ENCODE measurements at regions not wholly inside any gene's neighbourhood (a gene's known extent, or its start where the extent isn't known, plus 50 kb on each side); places are given as distances from the start of the nearest gene placed in this dataset.

DNA sequence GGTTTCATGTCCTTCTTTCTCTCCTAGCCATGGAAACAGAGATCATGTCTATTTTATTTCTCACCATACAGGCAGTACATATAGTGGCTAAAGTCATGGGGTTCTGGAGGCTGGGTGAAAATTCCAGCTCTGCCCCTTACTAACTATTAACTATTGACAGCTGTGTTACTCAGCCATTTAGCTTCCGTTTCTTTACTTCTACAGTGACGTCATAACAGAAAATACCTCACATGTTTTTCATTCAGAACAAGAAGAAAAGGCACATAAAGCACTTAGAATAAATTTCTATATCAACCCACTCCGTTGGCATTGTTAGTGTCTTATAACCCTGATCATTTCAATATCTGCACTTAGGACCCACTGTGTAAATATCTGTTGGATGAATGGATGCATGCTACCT is 1506.9 kb upstream of the TMEM132C start:
- H3K4me3 Mint-ChIP-seq = no peak overlapping the region
- ATAC-seq (no peak), DNase-seq (ENCODE audit: low spot score in 2 of 2) (no peak)
- no peak overlapping the region for H3K27ac Mint-ChIP-seq
- peaks cover 60% of the 10 kb centered on the region for H3K4me1 Mint-ChIP-seq
- peaks cover 8% of the 10 kb centered on the region for H3K9me3 Mint-ChIP-seq
- peaks cover 85% of the 10 kb centered on the region for H3K36me3 Mint-ChIP-seq

DNA sequence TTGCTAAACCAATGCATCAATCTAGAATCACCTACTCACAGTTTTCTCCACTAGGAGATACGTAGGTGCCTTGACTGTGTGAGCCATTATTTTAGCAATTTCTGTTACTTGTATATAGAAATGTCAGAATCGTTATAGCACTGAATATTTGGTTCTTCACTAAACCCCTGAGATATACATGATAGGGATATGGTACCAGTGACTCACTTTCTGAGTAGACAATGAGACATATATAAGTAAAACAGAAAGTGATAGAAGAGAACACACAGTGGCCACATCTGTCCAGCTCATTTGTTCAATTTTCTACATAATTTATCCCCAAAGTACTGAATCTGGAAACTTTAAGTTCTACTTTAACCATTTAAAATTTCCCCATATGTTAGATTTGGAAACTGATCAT is 1505.5 kb upstream of the TMEM132C start:
- H3K4me3 Mint-ChIP-seq = peak overlapping the region; percentile 24
- H3K27ac Mint-ChIP-seq = peak overlapping the region; percentile 74
- H3K9me3 Mint-ChIP-seq = peaks cover 8% of the 10 kb centered on the region
- ATAC-seq (peak; percentile 98), DNase-seq (ENCODE audit: low spot score in 2 of 2) (no peak)
- peaks cover 61% of the 10 kb centered on the region for H3K4me1 Mint-ChIP-seq
- peaks cover 87% of the 10 kb centered on the region for H3K36me3 Mint-ChIP-seq

DNA sequence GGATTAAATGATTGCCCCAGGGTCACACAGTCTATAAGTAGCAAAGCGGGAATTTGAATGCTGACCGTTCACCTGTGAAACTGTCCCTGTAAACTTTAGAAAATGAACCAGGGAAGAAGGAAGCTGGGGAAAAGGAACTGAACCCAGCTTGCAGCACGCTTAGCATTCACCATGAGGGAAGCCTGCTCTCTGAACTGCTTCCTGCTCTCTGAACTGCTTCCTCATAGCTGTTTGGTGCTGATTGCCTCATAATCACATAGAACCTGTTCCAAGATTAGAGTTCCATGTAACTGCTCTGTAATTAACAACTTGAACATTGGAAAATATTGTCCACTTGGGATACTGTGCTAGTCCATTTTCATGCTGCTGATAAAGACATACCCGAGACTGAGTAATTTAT is 1504.8 kb upstream of the TMEM132C start:
- no peak for ATAC-seq
- Mint-ChIP-seq H3K36me3 (peaks cover 89% of the 10 kb centered on the region), H3K4me1 (peaks cover 68% of the 10 kb centered on the region), H3K4me3 (peak overlapping the region; percentile 24), H3K27ac (peak overlapping the region; percentile 74), H3K9me3 (peaks cover 13% of the 10 kb centered on the region)
- no peak for DNase-seq (ENCODE audit: low spot score in 2 of 2)

DNA sequence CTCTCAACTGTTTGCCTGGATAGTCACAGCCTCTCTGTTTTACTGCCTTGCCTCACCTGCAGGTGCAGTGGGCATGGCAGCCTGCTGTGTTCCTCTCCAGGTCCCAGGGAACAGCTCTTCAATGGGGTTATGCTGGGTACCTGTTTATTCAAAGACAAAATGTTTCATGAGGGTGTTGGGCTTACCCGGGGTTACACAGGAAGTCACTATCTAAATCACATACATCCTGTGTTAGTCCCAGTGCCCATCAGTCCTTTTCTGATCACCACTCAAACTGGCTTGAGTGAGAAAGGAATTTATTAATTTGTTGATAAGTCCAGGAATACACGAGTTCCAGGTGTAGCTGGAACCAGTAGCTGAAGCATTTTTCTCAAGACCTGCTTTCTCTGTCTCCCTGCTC is 1503.6 kb upstream of the TMEM132C start:
- ATAC-seq = no peak
- peak overlapping the region; percentile 24 for H3K4me3 Mint-ChIP-seq
- H3K27ac Mint-ChIP-seq = no peak overlapping the region
- DNase-seq (ENCODE audit: low spot score in 2 of 2) = no peak
- H3K36me3 Mint-ChIP-seq = peaks cover 94% of the 10 kb centered on the region
- H3K4me1 Mint-ChIP-seq = peaks cover 76% of the 10 kb centered on the region
- peaks cover 15% of the 10 kb centered on the region for H3K9me3 Mint-ChIP-seq

DNA sequence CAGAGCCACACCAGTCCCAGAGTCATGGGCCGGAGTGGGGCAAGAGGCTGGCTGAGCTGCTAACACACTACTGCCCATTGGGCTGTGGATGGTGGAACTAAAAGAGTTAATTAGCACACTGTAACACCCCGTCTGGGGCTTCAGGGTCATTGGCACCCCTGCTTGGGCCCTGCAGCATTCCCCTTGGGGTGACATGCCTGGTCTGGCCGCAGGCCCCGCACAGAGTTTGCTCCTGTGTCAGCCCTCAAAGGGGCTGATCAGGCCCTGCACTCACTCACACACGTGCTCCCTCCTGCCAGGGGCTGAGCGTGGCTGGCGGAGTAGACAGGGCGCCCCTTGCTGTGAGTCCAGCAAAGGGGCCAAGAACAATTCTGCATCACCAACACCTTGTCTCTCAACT is 1499.6 kb upstream of the TMEM132C start:
- no peak for DNase-seq (ENCODE audit: low spot score in 2 of 2)
- ATAC-seq = no peak
- H3K36me3 Mint-ChIP-seq = peaks cover 88% of the 10 kb centered on the region
- peak overlapping the region; percentile 35 for H3K4me3 Mint-ChIP-seq
- H3K4me1 Mint-ChIP-seq = peaks cover 54% of the 10 kb centered on the region
- peaks cover 19% of the 10 kb centered on the region for H3K9me3 Mint-ChIP-seq
- H3K27ac Mint-ChIP-seq = peak overlapping the region; percentile 43

DNA sequence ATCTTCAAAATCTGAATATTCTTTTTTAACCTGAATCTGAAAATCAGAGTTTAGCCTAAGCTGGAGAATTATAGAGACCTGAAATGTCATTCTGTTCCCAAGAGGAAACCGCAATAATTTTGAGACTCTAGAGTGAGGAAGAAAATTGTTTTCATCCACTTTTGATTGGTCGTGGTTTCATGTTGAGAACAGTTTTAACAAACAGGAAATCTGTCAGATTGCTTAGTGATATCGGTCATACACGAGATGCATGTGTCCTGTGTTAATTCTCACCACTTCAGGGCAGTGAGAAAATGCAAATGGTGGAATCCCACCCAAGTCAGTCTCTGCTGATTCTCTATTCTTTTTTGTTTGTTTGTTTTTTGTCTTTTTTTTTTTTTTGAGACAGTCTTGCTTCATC is 1498.5 kb upstream of the TMEM132C start:
- ATAC-seq = peak; percentile 78
- Mint-ChIP-seq H3K9me3 (peaks cover 23% of the 10 kb centered on the region), H3K27ac (peak overlapping the region; percentile 98), H3K36me3 (peaks cover 82% of the 10 kb centered on the region), H3K4me3 (peak overlapping the region; percentile 80), H3K4me1 (peaks cover 54% of the 10 kb centered on the region)
- no peak for DNase-seq (ENCODE audit: low spot score in 2 of 2)

DNA sequence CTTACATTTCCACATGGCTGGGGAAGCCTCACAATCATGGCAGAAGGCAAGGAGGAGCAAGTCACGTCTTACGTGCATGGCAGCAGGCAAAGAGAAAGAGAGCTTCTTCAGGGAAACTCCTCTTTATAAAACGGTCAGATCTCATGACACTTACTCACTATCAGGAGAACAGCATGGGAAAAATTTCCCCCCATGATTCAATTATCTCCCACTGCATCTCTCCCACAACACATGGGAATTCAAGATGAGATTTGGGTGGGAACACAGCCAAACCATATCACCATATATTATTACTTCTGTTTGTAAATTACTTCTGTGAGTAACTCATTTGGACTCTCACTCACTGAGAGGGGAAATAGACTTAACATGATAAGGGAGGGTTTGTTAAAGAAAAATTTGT is 1496.8 kb upstream of the TMEM132C start:
- H3K9me3 Mint-ChIP-seq = peaks cover 20% of the 10 kb centered on the region
- H3K4me1 Mint-ChIP-seq = peaks cover 46% of the 10 kb centered on the region
- peaks cover 66% of the 10 kb centered on the region for H3K36me3 Mint-ChIP-seq
- no peak for DNase-seq (ENCODE audit: low spot score in 2 of 2)
- peak overlapping the region; percentile 98 for H3K27ac Mint-ChIP-seq
- ATAC-seq = no peak
- peak overlapping the region; percentile 80 for H3K4me3 Mint-ChIP-seq

DNA sequence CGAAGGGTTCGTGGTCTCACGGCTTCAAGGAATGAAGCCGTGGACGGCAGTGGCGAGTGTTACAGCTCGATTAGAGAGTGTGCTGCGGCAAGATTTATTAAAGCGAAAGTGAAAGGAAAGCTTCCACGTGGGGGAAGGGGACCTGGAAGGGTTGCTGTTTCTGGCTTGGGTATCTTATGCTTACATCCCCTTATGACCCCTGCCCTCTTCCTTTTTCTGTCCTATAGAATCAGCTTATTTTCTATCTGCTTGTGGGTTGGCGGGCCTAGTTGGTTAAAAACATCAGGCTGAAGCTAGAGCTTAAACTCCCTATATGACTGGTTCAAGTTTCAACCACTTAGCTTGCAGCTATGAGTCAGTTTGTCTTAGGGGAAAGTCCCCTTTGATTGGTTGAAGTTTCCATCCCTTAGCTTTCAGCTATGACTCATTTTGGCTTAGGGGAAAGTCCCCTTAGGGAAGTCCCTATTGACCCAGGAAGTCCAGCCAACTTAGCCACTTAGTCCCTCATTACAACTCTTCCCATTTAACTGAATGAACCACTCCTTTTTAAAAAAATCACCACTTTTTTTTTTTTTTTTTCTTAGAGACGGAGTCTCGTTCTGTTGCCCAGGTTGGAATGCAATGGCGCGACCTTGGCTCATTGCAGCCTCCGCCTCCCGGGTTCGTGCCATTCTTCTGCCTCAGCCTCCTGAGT is 1494.7 kb upstream of the TMEM132C start:
- peak; percentile 33 to 75 for DNase-seq (ENCODE audit: low spot score in 2 of 2)
- peak overlapping the region; percentile 98 for H3K27ac Mint-ChIP-seq
- ATAC-seq = peak; percentile 88
- H3K4me3 Mint-ChIP-seq = peak overlapping the region; percentile 80
- peaks cover 49% of the 10 kb centered on the region for H3K36me3 Mint-ChIP-seq
- peaks cover 15% of the 10 kb centered on the region for H3K9me3 Mint-ChIP-seq
- peaks cover 36% of the 10 kb centered on the region for H3K4me1 Mint-ChIP-seq

DNA sequence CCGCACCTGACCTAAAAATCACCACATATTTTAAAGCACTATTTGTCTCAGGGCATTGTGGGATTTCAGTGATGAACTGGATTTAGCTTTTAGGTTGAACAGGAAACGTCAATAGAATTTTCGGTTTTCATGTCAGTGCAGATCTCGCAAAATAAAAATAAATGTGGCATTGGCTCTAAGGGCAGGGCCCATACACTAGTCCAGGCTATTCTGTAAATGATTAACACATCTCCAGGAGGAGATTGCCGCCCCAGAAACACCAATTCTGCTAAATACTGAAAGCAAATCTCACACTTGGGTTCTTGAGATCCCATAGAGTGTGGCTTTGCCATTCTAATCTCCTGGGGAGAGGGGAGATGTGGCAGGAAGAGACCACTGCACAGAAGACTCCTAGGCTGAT is 1494.0 kb upstream of the TMEM132C start:
- H3K4me3 Mint-ChIP-seq = peak overlapping the region; percentile 80

DNA sequence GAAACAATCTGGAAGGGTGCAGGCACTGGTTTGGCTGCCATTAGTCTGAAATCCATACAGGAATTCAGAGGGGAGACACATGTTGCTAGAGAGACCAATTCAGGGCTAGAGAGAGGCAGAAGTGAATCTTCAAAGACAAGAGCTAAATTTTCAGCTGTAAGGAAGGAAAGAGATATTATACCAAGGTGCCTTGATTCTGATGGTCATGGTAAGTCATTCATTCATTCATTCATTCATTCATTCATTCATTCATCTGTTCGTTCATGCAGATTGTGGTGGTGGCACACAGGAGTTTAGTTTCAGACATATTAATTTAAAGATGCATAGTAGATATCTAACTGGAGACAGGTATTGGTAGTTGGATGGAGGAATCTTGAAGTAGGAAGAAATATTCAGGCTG is 1493.5 kb upstream of the TMEM132C start:
- Mint-ChIP-seq H3K27ac (peak overlapping the region; percentile 98), H3K9me3 (peaks cover 13% of the 10 kb centered on the region), H3K4me3 (no peak overlapping the region)

More for the DNA sequence above, 1494.0 kb upstream of the TMEM132C start:
- Mint-ChIP-seq H3K9me3 (peaks cover 15% of the 10 kb centered on the region), H3K27ac (peak overlapping the region; percentile 98), H3K4me1 (peaks cover 34% of the 10 kb centered on the region), H3K36me3 (peaks cover 42% of the 10 kb centered on the region)
- ATAC-seq (no peak), DNase-seq (ENCODE audit: low spot score in 2 of 2) (no peak)

DNA sequence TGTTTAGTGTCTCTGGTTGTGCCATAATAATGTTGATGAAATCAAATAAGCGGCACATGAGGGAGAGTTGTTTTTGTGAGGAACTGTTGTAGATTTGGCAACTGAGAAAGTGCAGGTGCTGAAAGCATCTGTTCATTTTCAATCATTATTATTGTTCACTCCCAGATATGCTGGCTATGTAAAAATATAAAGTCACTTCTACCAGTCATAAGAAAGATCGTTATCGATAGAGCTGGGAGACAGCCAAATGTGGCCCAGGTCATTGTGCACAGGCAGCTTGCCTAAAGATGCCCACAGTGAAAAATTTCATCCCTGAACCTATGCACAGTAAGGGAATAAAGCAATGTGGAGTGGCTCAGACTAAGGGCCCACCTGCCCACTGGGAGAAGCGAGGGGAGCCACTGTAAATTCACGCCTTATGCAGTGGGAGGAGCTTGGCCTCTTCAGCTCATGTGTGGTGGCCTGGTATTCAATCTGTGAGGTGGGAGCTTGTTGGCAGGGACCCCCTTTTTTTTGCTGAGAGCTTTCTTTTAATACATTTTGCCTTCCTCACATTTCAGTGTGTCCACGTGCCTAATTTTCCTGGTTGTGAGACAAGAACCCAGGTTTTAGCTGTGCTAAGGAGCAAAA is 1490.8 kb upstream of the TMEM132C start:
- no peak overlapping the region for H3K27ac Mint-ChIP-seq
- no peak for DNase-seq (ENCODE audit: low spot score in 2 of 2)

More for the DNA sequence above, 1493.5 kb upstream of the TMEM132C start:
- Mint-ChIP-seq H3K4me1 (peaks cover 29% of the 10 kb centered on the region), H3K36me3 (peaks cover 37% of the 10 kb centered on the region)
- ATAC-seq (no peak), DNase-seq (ENCODE audit: low spot score in 2 of 2) (no peak)

DNA sequence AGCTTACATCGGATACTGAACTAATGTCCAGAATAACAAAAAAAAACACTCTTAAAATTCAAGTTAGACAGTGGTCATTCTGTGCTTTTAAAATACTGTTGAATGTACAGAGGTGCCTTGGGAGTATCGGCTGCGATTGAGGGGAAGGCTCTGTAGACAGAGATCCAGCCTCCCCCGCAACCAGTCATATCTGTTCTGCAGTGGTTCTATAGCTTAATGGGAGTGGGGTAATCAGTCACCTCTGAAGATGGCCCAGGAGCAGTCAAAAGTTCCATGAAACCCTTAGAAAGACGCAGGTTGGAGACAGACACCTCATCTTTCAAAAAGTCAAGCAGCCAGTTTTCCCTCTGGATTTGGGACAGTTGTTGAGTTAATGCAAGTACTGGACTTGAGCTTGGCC is 1486.6 kb upstream of the TMEM132C start:
- ATAC-seq (peak; percentile 71), DNase-seq (ENCODE audit: low spot score in 2 of 2) (no peak)
- Mint-ChIP-seq H3K4me3 (no peak overlapping the region), H3K9me3 (no peaks in the 10 kb centered on the region), H3K27ac (no peak overlapping the region), H3K4me1 (peaks cover 12% of the 10 kb centered on the region), H3K36me3 (no peaks in the 10 kb centered on the region)

More for the DNA sequence above, 1490.8 kb upstream of the TMEM132C start:
- Mint-ChIP-seq H3K36me3 (peaks cover 17% of the 10 kb centered on the region), H3K4me1 (peaks cover 25% of the 10 kb centered on the region), H3K4me3 (no peak overlapping the region), H3K9me3 (peaks cover 10% of the 10 kb centered on the region)
- no peak for ATAC-seq

DNA sequence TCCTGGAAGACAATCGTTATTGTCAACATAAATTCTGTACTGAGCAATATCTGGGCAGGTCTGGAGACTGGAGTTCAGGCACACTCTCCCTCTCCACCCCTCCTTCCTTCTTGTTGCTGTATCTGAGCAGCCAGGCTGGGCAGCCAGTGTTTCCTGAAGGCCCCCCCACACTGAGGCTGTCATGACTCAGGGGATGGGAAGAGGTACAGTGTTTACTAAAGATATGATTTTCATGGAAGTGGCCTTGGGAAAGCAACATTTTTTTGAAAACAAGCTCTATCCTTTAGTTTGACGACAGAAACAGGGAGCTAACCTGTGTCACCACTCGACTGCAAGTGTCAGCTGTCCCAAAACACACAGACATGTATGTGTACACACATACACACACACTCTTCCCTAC is 1485.4 kb upstream of the TMEM132C start:
- no peaks in the 10 kb centered on the region for H3K9me3 Mint-ChIP-seq
- no peaks in the 10 kb centered on the region for H3K36me3 Mint-ChIP-seq
- no peak overlapping the region for H3K4me3 Mint-ChIP-seq
- DNase-seq (ENCODE audit: low spot score in 2 of 2) (no peak), ATAC-seq (no peak)
- peak overlapping the region; percentile 0 for H3K27ac Mint-ChIP-seq
- H3K4me1 Mint-ChIP-seq = peaks cover 12% of the 10 kb centered on the region

DNA sequence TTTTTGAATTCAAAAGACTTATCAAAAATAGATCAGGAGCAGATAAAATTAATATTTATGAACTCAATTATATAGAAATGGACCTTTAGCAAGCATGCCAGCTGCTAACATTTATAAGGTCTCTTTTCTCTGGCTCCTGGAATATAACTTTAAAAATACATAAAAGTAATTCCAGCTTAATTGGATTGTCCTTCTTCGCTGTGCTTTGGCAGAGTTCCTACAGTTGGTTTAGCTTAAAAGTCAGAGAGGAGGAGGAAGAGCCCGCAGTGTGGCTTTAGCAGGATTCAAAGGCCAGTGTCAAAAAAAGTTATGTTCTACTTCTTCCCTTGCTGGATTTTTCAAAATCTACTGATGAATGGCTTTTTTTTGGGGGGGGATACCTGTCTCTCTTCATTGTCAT is 1484.9 kb upstream of the TMEM132C start:
- Mint-ChIP-seq H3K9me3 (no peaks in the 10 kb centered on the region), H3K36me3 (no peaks in the 10 kb centered on the region), H3K4me1 (peaks cover 12% of the 10 kb centered on the region), H3K27ac (no peak overlapping the region), H3K4me3 (no peak overlapping the region)
- ATAC-seq (no peak), DNase-seq (ENCODE audit: low spot score in 2 of 2) (no peak)

DNA sequence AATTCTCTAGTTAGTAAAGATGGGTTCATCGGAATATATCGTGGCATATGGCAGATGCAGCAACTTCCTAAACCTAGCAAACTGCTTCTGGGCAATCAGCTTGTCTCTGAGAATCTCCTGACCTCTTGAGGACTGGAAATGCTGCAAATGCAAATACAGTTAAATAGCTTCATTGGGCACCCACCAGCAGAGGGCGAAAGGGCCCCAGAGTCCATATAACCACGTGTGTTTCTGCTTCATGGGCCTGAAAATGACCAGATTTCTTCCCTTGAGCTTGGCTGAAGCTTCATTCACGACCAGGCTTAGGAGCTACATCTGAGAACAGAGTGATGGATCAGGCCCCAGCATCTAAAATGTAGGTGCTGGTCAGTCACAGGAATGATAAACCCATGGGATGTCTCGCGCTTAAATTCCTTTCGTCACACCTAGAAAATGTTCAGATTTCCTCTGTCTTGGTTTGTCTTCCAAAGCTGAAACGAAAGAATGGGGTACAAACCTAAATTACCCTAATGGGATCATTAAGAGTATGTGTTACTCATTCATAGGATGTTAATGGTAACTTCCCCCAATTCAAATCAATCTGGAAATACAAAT is 1482.5 kb upstream of the TMEM132C start:
- Mint-ChIP-seq H3K4me3 (no peak overlapping the region), H3K4me1 (peaks cover 12% of the 10 kb centered on the region), H3K9me3 (no peaks in the 10 kb centered on the region), H3K27ac (no peak overlapping the region), H3K36me3 (no peaks in the 10 kb centered on the region)
- peak; percentile 53 for ATAC-seq
- DNase-seq (ENCODE audit: low spot score in 2 of 2) = no peak

DNA sequence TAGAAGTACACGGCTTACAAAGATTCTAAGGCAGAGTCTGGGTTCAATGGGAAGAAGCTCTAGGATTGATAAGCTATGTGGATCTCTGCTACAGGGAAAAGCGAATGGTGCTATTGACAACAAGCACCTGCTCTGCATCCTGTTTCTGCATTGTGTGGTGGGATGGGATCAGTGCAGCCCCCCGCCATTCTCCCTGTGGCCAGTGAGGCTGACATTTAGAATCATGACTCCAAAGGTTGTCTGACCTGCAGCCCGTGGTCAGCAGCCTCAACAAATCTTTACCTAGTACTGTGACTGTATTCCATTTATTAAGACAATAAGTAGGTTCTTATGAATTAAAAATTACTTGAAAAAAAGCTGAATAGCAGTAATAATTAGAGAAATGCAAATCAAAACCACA is 1477.0 kb upstream of the TMEM132C start:
- no peaks in the 10 kb centered on the region for H3K4me1 Mint-ChIP-seq
- DNase-seq (ENCODE audit: low spot score in 2 of 2) (no peak), ATAC-seq (no peak)
- H3K36me3 Mint-ChIP-seq = no peaks in the 10 kb centered on the region
- H3K27ac Mint-ChIP-seq = no peak overlapping the region
- no peak overlapping the region for H3K4me3 Mint-ChIP-seq
- peaks cover 3% of the 10 kb centered on the region for H3K9me3 Mint-ChIP-seq

Data from stimulated activated effector memory CD8-positive, alpha-beta T cell treated with anti-CD3 and anti-CD28 coated beads, Interleukin-12 subunit alpha, Interleukin-12 subunit beta, amount 100 ng/mL, for 72 hours (primary cell).